ENCODE measurements at regions not wholly inside any gene's neighbourhood (a gene's known extent, or its start where the extent isn't known, plus 50 kb on each side); places are given as distances from the start of the nearest gene placed in this dataset.

GRCh38 chr13:79621449-79621848 is 140.5 kb downstream of the NDFIP2 start:
- Histone ChIP-seq H3K27me3 (ENCODE audit: insufficient read depth) (no peaks in the 10 kb centered on the region), H2AFZ (no peak overlapping the region), H3K36me3 (ENCODE audit: insufficient read depth) (no peaks in the 10 kb centered on the region), H3K27ac (ENCODE audit: low read depth) (no peak overlapping the region), H3K4me2 (no peak overlapping the region), H3K4me1 (ENCODE audit: insufficient read depth) (no peaks in the 10 kb centered on the region), H4K20me1 (replicated peaks; ENCODE audit: insufficient read depth) (no peaks in the 10 kb centered on the region), H3K79me2 (replicated peaks; ENCODE audit: insufficient read depth) (no peaks in the 10 kb centered on the region), H3K9me2 (ENCODE audit: insufficient read depth) (peaks cover 16% of the 10 kb centered on the region), H3F3A (replicated peaks; ENCODE audit: low read depth) (no peaks in the 10 kb centered on the region), H3K4me3 (no peak overlapping the region)
- H3K27me3 Mint-ChIP-seq (ENCODE audit: insufficient read depth, low read depth, poor library complexity) = peaks cover 3% of the 10 kb centered on the region
- no peak for TF ChIP-seq JUNB (IDR thresholded peaks at IDR 0.05; ENCODE audit: unreplicated experiment)
- TF ChIP-seq, protein P1, sequence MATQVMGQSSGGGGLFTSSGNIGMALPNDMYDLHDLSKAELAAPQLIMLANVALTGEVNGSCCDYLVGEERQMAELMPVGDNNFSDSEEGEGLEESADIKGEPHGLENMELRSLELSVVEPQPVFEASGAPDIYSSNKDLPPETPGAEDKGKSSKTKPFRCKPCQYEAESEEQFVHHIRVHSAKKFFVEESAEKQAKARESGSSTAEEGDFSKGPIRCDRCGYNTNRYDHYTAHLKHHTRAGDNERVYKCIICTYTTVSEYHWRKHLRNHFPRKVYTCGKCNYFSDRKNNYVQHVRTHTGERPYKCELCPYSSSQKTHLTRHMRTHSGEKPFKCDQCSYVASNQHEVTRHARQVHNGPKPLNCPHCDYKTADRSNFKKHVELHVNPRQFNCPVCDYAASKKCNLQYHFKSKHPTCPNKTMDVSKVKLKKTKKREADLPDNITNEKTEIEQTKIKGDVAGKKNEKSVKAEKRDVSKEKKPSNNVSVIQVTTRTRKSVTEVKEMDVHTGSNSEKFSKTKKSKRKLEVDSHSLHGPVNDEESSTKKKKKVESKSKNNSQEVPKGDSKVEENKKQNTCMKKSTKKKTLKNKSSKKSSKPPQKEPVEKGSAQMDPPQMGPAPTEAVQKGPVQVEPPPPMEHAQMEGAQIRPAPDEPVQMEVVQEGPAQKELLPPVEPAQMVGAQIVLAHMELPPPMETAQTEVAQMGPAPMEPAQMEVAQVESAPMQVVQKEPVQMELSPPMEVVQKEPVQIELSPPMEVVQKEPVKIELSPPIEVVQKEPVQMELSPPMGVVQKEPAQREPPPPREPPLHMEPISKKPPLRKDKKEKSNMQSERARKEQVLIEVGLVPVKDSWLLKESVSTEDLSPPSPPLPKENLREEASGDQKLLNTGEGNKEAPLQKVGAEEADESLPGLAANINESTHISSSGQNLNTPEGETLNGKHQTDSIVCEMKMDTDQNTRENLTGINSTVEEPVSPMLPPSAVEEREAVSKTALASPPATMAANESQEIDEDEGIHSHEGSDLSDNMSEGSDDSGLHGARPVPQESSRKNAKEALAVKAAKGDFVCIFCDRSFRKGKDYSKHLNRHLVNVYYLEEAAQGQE (IDR thresholded peaks at IDR 0.05; ENCODE audit: unreplicated experiment) = no peak
- no peak for TF ChIP-seq EZH2 (IDR thresholded peaks at IDR 0.05; ENCODE audit: low read depth, unreplicated experiment)
- TF ChIP-seq STAT1 (IDR thresholded peaks at IDR 0.05; ENCODE audit: unreplicated experiment) = no peak
- TF ChIP-seq NANOG (IDR thresholded peaks at IDR 0.05; ENCODE audit: borderline replicate concordance) = no peak
- TF ChIP-seq ZNF114 (CRISPR knock-in tag; IDR thresholded peaks at IDR 0.05) = no peak
- no peak for TF ChIP-seq ZNF462 (CRISPR knock-in tag; IDR thresholded peaks at IDR 0.05)
- TF ChIP-seq ETS1 (IDR thresholded peaks at IDR 0.05) = no peak
- no peak for TF ChIP-seq POLR2AphosphoS5 (IDR thresholded peaks at IDR 0.05; ENCODE audit: low read depth)
- TF ChIP-seq ZNF331 (CRISPR knock-in tag; IDR thresholded peaks at IDR 0.05; ENCODE audit: low read depth) = no peak
- no peak for TF ChIP-seq CREB1 (CRISPR knock-in tag; IDR thresholded peaks at IDR 0.05; ENCODE audit: low read depth)
- no peak for TF ChIP-seq EZH2phosphoT487 (IDR thresholded peaks at IDR 0.05; ENCODE audit: unreplicated experiment)
- TF ChIP-seq, protein P2, sequence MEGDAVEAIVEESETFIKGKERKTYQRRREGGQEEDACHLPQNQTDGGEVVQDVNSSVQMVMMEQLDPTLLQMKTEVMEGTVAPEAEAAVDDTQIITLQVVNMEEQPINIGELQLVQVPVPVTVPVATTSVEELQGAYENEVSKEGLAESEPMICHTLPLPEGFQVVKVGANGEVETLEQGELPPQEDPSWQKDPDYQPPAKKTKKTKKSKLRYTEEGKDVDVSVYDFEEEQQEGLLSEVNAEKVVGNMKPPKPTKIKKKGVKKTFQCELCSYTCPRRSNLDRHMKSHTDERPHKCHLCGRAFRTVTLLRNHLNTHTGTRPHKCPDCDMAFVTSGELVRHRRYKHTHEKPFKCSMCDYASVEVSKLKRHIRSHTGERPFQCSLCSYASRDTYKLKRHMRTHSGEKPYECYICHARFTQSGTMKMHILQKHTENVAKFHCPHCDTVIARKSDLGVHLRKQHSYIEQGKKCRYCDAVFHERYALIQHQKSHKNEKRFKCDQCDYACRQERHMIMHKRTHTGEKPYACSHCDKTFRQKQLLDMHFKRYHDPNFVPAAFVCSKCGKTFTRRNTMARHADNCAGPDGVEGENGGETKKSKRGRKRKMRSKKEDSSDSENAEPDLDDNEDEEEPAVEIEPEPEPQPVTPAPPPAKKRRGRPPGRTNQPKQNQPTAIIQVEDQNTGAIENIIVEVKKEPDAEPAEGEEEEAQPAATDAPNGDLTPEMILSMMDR (conservative IDR thresholded peaks at IDR 0.05; ENCODE audit: low read depth in 2 of 2) = no peak
- no peak overlapping the region for H3K4me3 Mint-ChIP-seq
- no peak overlapping the region for H3K27ac Mint-ChIP-seq
- DNase-seq (ENCODE audit: low spot score) (no peak), ATAC-seq (no peak)
- H3K36me3 Mint-ChIP-seq (ENCODE audit: low read depth) = no peaks in the 10 kb centered on the region
- H3K9me3 Mint-ChIP-seq = no peaks in the 10 kb centered on the region; the same call in 2 of the 3 replicates
- H3K4me1 Mint-ChIP-seq = peaks cover 6% of the 10 kb centered on the region; the same call in 2 of the 3 replicates

All from GM23338 (cell line).